Fibroblast of lung (primary cell): ENCODE measurements at regions not wholly inside any gene's neighbourhood (a gene's known extent, or its start where the extent isn't known, plus 50 kb on each side); places are given as distances from the start of the nearest gene placed in this dataset.

Experiments
- DNase-seq, 2 donors: peaks; one replicate each; pipeline versions ENCODE4 v3.0.0 to v3.0.0-alpha.2; 2010; ENCODE audit warnings: low read depth in 2 of 2
- H2AFZ ChIP-seq: 2 replicates; pipeline ENCODE4 v1.5.1; 2012; ENCODE audit warnings: low read length, control low read depth, inconsistent platforms
- H3K27ac ChIP-seq: 2 replicates; pipeline ENCODE4 v1.5.1; 2011; ENCODE audit warnings: low read length, control low read depth; ENCODE audit not compliant: insufficient read depth
- H3K27me3 ChIP-seq: 2 replicates; pipeline ENCODE4 v1.5.1; 2011; ENCODE audit warnings: mild to moderate bottlenecking, low read length; ENCODE audit not compliant: control insufficient read depth, insufficient read depth
- H3K36me3 ChIP-seq: 2 replicates; pipeline ENCODE4 v1.5.1; 2011; ENCODE audit warnings: low read length; ENCODE audit not compliant: control insufficient read depth, insufficient read depth
- H3K4me1 ChIP-seq: 2 replicates; pipeline ENCODE4 v1.5.1; 2011; ENCODE audit warnings: low read length; ENCODE audit not compliant: control insufficient read depth, insufficient read depth; ENCODE audit errors: extremely low read depth
- H3K4me2 ChIP-seq: 2 replicates; pipeline ENCODE4 v1.5.1; 2011; ENCODE audit warnings: low read length, control low read depth; ENCODE audit not compliant: insufficient read depth; ENCODE audit errors: extremely low read depth
- H3K4me3 ChIP-seq, 4 experiments: fragments of 200-600 bp in 1 of 4; sonication (generic) in 1 of 4; replicated peaks in 1 of 4; 2 replicates each; pipeline ENCODE4 v1.5.1; 2011 to 2016; ENCODE audit warnings: low read length in 4 of 4, low read depth in 3 of 4, mild to moderate bottlenecking in 3 of 4, control low read depth in 2 of 4, inconsistent platforms in 1 of 4, mixed read lengths in 1 of 4; ENCODE audit not compliant: insufficient read depth in 1 of 4; ENCODE audit errors: control extremely low read depth in 1 of 4
- H3K79me2 ChIP-seq: 2 replicates; pipeline ENCODE4 v1.5.1; 2012; ENCODE audit warnings: mild to moderate bottlenecking, low read length, inconsistent platforms; ENCODE audit not compliant: control insufficient read depth, insufficient read depth
- H3K9ac ChIP-seq: 2 replicates; pipeline ENCODE4 v1.5.1; 2011; ENCODE audit warnings: mild to moderate bottlenecking, low read length, control low read depth; ENCODE audit not compliant: insufficient read depth
- H3K9me3 ChIP-seq: 2 replicates; pipeline ENCODE4 v1.5.1; 2012; ENCODE audit warnings: low read depth, low read length; ENCODE audit not compliant: control insufficient read depth, insufficient read depth
- H4K20me1 ChIP-seq: 2 replicates; pipeline ENCODE4 v1.5.1; 2011; ENCODE audit warnings: low read length; ENCODE audit not compliant: control insufficient read depth, insufficient read depth; ENCODE audit errors: extremely low read depth
- EZH2 ChIP-seq: IDR thresholded peaks from 2 replicates; pipeline ENCODE4 v1.5.1; 2012; ENCODE audit warnings: low read length, control low read depth, mild to moderate bottlenecking; ENCODE audit errors: missing control alignments
- TF ChIP-seq, protein P1 (sequence below), 2 donors: IDR thresholded peaks in 1 of 2; conservative IDR thresholded peaks in 1 of 2; 1 replicate in 1 of 2; 2 replicates in 1 of 2; pipeline ENCODE4 v1.5.1; 2011 to 2012; ENCODE audit warnings: low read length in 2 of 2, control low read depth in 1 of 2, inconsistent platforms in 1 of 2, low read depth in 1 of 2, mild to moderate bottlenecking in 1 of 2

DNA sequence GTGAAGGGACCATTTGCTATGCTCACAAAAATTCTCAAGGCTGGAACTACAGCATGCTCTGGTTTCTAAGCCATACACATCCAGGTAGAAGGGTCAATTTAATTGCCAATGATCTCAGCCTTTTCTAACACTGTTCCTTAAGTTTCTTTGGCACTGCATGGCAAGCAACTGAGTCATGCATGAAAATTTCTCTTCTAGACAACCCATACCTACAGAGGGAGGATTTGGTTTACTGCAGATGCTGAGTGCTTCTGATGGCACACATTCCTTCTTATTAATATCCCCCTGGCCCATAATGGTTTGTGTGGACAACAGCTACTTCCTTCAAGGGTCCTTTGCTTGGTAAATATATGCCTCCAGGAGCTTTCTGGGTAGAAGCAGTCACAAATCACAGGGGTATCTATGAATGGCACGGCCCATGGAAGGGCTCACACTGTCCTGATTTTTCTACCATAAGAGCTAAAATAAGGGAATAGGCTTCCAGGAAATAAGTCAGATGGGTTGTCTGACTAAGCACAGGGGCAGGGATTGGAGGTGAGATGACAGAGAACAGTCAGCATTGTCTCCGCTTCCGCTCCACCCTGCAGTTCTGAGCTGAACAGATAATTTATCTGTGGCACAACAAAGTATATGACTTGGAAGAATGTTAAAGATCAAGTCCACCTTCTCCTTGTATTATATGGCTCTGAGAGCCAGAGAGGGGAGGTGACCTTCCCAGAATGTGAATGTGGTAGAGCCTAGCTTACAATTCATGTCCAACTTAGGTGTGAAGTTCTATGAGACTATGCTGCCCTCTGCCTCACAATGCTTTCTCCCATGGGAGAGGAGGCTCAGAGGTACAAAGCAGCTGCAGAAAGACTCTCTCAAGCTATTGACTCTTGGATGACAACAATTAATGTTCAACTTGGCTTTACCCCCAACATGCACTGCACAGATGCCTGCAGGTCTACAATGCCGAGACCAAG lies 199.2 kb upstream of the TNP1 start:
- Histone ChIP-seq H2AFZ (no peak overlapping the region), H3K27ac (no peak overlapping the region), H3K9me3 (no peaks in the 10 kb centered on the region), H3K4me1 (no peaks in the 10 kb centered on the region), H3K79me2 (no peaks in the 10 kb centered on the region), H3K9ac (no peak overlapping the region), H4K20me1 (no peaks in the 10 kb centered on the region), H3K4me2 (no peak overlapping the region), H3K27me3 (no peaks in the 10 kb centered on the region), H3K4me3 (no peak overlapping the region), H3K36me3 (no peaks in the 10 kb centered on the region)
- DNase-seq, result peak in 1 of 2 donors; percentile 58
- TF ChIP-seq EZH2, result no peak
- TF ChIP-seq, protein P1, sequence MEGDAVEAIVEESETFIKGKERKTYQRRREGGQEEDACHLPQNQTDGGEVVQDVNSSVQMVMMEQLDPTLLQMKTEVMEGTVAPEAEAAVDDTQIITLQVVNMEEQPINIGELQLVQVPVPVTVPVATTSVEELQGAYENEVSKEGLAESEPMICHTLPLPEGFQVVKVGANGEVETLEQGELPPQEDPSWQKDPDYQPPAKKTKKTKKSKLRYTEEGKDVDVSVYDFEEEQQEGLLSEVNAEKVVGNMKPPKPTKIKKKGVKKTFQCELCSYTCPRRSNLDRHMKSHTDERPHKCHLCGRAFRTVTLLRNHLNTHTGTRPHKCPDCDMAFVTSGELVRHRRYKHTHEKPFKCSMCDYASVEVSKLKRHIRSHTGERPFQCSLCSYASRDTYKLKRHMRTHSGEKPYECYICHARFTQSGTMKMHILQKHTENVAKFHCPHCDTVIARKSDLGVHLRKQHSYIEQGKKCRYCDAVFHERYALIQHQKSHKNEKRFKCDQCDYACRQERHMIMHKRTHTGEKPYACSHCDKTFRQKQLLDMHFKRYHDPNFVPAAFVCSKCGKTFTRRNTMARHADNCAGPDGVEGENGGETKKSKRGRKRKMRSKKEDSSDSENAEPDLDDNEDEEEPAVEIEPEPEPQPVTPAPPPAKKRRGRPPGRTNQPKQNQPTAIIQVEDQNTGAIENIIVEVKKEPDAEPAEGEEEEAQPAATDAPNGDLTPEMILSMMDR (conservative IDR thresholded peaks at IDR 0.05 in 1 of 2, IDR thresholded peaks at IDR 0.05 in 1 of 2; ENCODE audit: low read depth in 1 of 2, low read length in 2 of 2), result no peak

DNA sequence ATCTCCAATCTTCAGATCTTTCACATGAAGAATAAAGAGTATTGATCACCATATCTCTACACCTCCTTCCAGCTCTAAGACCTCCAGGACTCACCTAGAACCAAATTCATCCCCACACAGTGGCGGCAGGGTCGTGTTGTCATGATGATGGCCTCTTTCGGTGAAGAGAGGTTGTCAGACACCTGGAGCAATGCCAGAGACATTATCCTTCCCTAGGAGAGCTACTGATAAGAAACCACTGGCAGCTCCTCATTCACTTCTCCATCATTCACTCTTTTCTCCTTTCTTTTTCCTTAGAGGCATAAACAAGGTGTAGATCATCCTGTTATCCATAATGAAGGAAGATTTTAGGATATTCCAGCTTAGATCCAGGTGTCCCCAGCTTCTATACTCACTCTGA lies 197.9 kb upstream of the TNP1 start:
- Histone ChIP-seq H3K4me1 (no peaks in the 10 kb centered on the region), H3K79me2 (no peaks in the 10 kb centered on the region), H3K27me3 (no peaks in the 10 kb centered on the region), H3K9ac (no peak overlapping the region), H3K36me3 (no peaks in the 10 kb centered on the region), H4K20me1 (no peaks in the 10 kb centered on the region), H3K27ac (no peak overlapping the region), H2AFZ (no peak overlapping the region), H3K9me3 (no peaks in the 10 kb centered on the region), H3K4me3 (no peak overlapping the region), H3K4me2 (no peak overlapping the region)
- no peak for TF ChIP-seq EZH2
- TF ChIP-seq, protein P1 (conservative IDR thresholded peaks at IDR 0.05 in 1 of 2, IDR thresholded peaks at IDR 0.05 in 1 of 2; ENCODE audit: low read depth in 1 of 2, low read length in 2 of 2), result no peak
- DNase-seq, result no peak

DNA sequence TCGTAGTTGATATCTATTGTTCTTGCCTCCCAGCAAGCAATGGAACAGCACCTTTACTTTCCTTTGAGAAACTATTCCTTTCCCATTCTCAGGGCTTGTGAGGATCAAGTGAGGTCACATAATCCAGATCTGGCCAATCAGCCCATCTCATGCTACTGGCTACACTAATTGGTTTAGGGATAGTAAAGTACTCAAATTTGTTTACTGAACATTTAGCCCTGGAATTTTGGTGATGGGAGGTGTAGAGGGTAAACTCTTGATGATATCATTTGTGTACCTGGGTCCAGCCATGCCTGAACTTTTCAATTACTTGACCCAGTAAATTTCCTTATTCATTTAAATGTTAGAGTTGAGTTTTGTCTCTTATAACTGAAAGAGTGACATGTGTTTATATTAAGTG lies 195.8 kb upstream of the TNP1 start:
- H3K9me3 ChIP-seq, result no peaks in the 10 kb centered on the region
- H2AFZ ChIP-seq, result no peak overlapping the region
- H3K36me3 ChIP-seq, result no peaks in the 10 kb centered on the region
- no peak for DNase-seq
- H3K27me3 ChIP-seq, result no peaks in the 10 kb centered on the region
- no peaks in the 10 kb centered on the region for H3K4me1 ChIP-seq
- H3K9ac ChIP-seq, result no peak overlapping the region
- no peak overlapping the region for H3K27ac ChIP-seq
- no peak overlapping the region for H3K4me3 ChIP-seq
- H4K20me1 ChIP-seq, result no peaks in the 10 kb centered on the region
- H3K79me2 ChIP-seq, result no peaks in the 10 kb centered on the region
- H3K4me2 ChIP-seq, result no peak overlapping the region
- TF ChIP-seq EZH2, result no peak
- TF ChIP-seq, protein P1 (conservative IDR thresholded peaks at IDR 0.05 in 1 of 2, IDR thresholded peaks at IDR 0.05 in 1 of 2; ENCODE audit: low read depth in 1 of 2, low read length in 2 of 2), result no peak
